CD8-positive, alpha-beta memory T cell (primary cell): ENCODE measurements at regions not wholly inside any gene's neighbourhood (a gene's known extent, or its start where the extent isn't known, plus 50 kb on each side); places are given as distances from the start of the nearest gene placed in this dataset.
"Not testable (repeated sequence)": the region's sequence is repeated elsewhere in the genome, so short reads cannot be mapped to it uniquely, and the experiment has no call there.

Experiments
- CTCF ChIA-PET: fragments of 350-600 bp; sonication (Branson Sonifier 250); formaldehyde crosslinking; loops from one replicate; lab custom pipeline; 2021; ENCODE audit warnings: antibody characterized with exemption; lab: Charles Lee
- POLR2A ChIA-PET: fragments of 350-600 bp; sonication (Branson Sonifier 250); formaldehyde crosslinking; loops from one replicate; lab custom pipeline; 2021; ENCODE audit warnings: antibody characterized with exemption; lab: Charles Lee
- DNase-seq, 5 donors: peaks; one replicate each; pipeline versions ENCODE4 v3.0.0 to v3.0.0-alpha.2; 2020 to 2022; ENCODE audit warnings: mixed read lengths in 1 of 5
- H3K27ac ChIP-seq: one replicate; pipeline ENCODE4 v1.7.0; 2013; ENCODE audit warnings: low read depth, mild to moderate bottlenecking, low read length, moderate library complexity
- H3K27me3 ChIP-seq: 2 replicates; pipeline ENCODE4 v1.7.0; 2013; ENCODE audit warnings: low read length, mild to moderate bottlenecking; ENCODE audit not compliant: insufficient read depth, poor library complexity, severe bottlenecking
- H3K36me3 ChIP-seq: 2 replicates; pipeline ENCODE4 v1.7.0; 2013; ENCODE audit warnings: mild to moderate bottlenecking, low read length, moderate library complexity; ENCODE audit not compliant: insufficient read depth
- H3K4me1 ChIP-seq: 2 replicates; pipeline ENCODE4 v1.7.0; 2013; ENCODE audit warnings: mild to moderate bottlenecking, low read length, moderate library complexity; ENCODE audit not compliant: insufficient read depth
- H3K4me3 ChIP-seq: 2 replicates; pipeline ENCODE4 v1.7.0; 2013; ENCODE audit warnings: mild to moderate bottlenecking, low read length
- H3K9me3 ChIP-seq: 2 replicates; pipeline ENCODE4 v1.7.0; 2013; ENCODE audit warnings: mild to moderate bottlenecking, low read length
- H3K27ac Mint-ChIP-seq, 8 donors: one replicate each; pipeline ENCODE4 v1.8.0; 2020 to 2021; ENCODE audit warnings: mixed read lengths in 8 of 8, mild to moderate bottlenecking in 6 of 8, inconsistent platforms in 3 of 8, moderate library complexity in 3 of 8
- H3K27me3 Mint-ChIP-seq, 2 donors: one replicate each; pipeline ENCODE4 v1.8.0; 2020 to 2021; ENCODE audit warnings: mixed read lengths in 2 of 2, mild to moderate bottlenecking in 1 of 2, moderate library complexity in 1 of 2
- H3K36me3 Mint-ChIP-seq, 3 donors: one replicate each; pipeline ENCODE4 v1.8.0; 2020 to 2021; ENCODE audit warnings: mixed read lengths in 3 of 3, inconsistent platforms in 1 of 3, mild to moderate bottlenecking in 1 of 3
- H3K4me1 Mint-ChIP-seq, 3 donors: one replicate each; pipeline ENCODE4 v1.8.0; 2020 to 2021; ENCODE audit warnings: mixed read lengths in 3 of 3, inconsistent platforms in 1 of 3, mild to moderate bottlenecking in 1 of 3
- H3K4me3 Mint-ChIP-seq, 7 donors: one replicate each; pipeline ENCODE4 v1.8.0; 2020 to 2021; ENCODE audit warnings: mixed read lengths in 7 of 7, mild to moderate bottlenecking in 6 of 7, moderate library complexity in 4 of 7, inconsistent platforms in 2 of 7
- H3K9me3 Mint-ChIP-seq, 5 donors: one replicate each; pipeline ENCODE4 v1.8.0; 2020 to 2022; ENCODE audit warnings: mixed read lengths in 5 of 5, mild to moderate bottlenecking in 3 of 5, moderate library complexity in 2 of 5, inconsistent platforms in 1 of 5

GRCh38 chr10:130354573-130354954, 218.4 kb downstream of the GLRX3 start:
- H3K27ac ChIP-seq = no peak overlapping the region
- ChIA-PET CTCF (no interaction called here), POLR2A (no interaction called here)
- H3K9me3 Mint-ChIP-seq = peaks cover 0 to 8% (median 6%) of the 10 kb centered on the region in 5 donors
- H3K27ac Mint-ChIP-seq = no peak overlapping the region
- H3K36me3 Mint-ChIP-seq = no peaks in the 10 kb centered on the region
- H3K9me3 ChIP-seq = no peaks in the 10 kb centered on the region
- no peaks in the 10 kb centered on the region for H3K36me3 ChIP-seq
- no peak for DNase-seq
- H3K4me1 Mint-ChIP-seq = no peaks in the 10 kb centered on the region
- H3K4me3 Mint-ChIP-seq = no peak overlapping the region
- H3K4me3 ChIP-seq = no peak overlapping the region
- no peaks in the 10 kb centered on the region for H3K27me3 ChIP-seq
- no peaks in the 10 kb centered on the region for H3K4me1 ChIP-seq
- no peaks in the 10 kb centered on the region for H3K27me3 Mint-ChIP-seq

- no peak overlapping the region for H3K4me3 ChIP-seq
- no peaks in the 10 kb centered on the region for H3K36me3 ChIP-seq
- Mint-ChIP-seq H3K27me3 (no peaks in the 10 kb centered on the region), H3K4me3 (no peak overlapping the region), H3K9me3 (peaks cover 0 to 7% (median 3%) of the 10 kb centered on the region in 5 donors), H3K27ac (no peak overlapping the region), H3K4me1 (no peaks in the 10 kb centered on the region), H3K36me3 (no peaks in the 10 kb centered on the region)
- H3K4me1 ChIP-seq = no peaks in the 10 kb centered on the region
- H3K27ac ChIP-seq = no peak overlapping the region
- ChIA-PET CTCF (no interaction called here), POLR2A (no interaction called here)
- no peaks in the 10 kb centered on the region for H3K9me3 ChIP-seq
- DNase-seq = no peak
- no peaks in the 10 kb centered on the region for H3K27me3 ChIP-seq
These were observed 219.0 kb downstream of the GLRX3 start for GRCh38 chr10:130354976-130355795.

- H3K27me3 ChIP-seq, H3K27me3 Mint-ChIP-seq, H3K4me3 ChIP-seq, H3K36me3 ChIP-seq, H3K9me3 ChIP-seq, POLR2A ChIA-PET, H3K4me1 Mint-ChIP-seq, DNase-seq, H3K36me3 Mint-ChIP-seq, H3K27ac Mint-ChIP-seq, H3K4me3 Mint-ChIP-seq, CTCF ChIA-PET, H3K4me1 ChIP-seq, H3K27ac ChIP-seq, H3K9me3 Mint-ChIP-seq: not testable (repeated sequence)
These were observed 220.2 kb downstream of the GLRX3 start for GRCh38 chr10:130356429-130356828.

- H3K36me3 ChIP-seq = no peaks in the 10 kb centered on the region
- Mint-ChIP-seq H3K27ac (no peak overlapping the region), H3K36me3 (peaks cover 0 to 1% (median 0%) of the 10 kb centered on the region in 3 donors), H3K27me3 (peaks cover 0 to 2% of the 10 kb centered on the region in 2 donors), H3K9me3 (peaks cover 0 to 8% (median 3%) of the 10 kb centered on the region in 5 donors), H3K4me3 (no peak overlapping the region), H3K4me1 (no peaks in the 10 kb centered on the region)
- H3K27me3 ChIP-seq = no peaks in the 10 kb centered on the region
- ChIA-PET CTCF (no interaction called here), POLR2A (no interaction called here)
- no peaks in the 10 kb centered on the region for H3K9me3 ChIP-seq
- no peaks in the 10 kb centered on the region for H3K4me1 ChIP-seq
- DNase-seq = no peak
- no peak overlapping the region for H3K4me3 ChIP-seq
- no peak overlapping the region for H3K27ac ChIP-seq
These were observed 221.0 kb downstream of the GLRX3 start for GRCh38 chr10:130357226-130357625.

- no peaks in the 10 kb centered on the region for H3K4me1 Mint-ChIP-seq
- Histone ChIP-seq H3K27ac (no peak overlapping the region), H3K4me3 (no peak overlapping the region), H3K9me3 (no peaks in the 10 kb centered on the region), H3K4me1 (no peaks in the 10 kb centered on the region), H3K36me3 (no peaks in the 10 kb centered on the region), H3K27me3 (no peaks in the 10 kb centered on the region)
- peaks cover 0 to 7% (median 3%) of the 10 kb centered on the region in 5 donors for H3K9me3 Mint-ChIP-seq
- ChIA-PET CTCF (no interaction called here), POLR2A (no interaction called here)
- no peak overlapping the region for H3K4me3 Mint-ChIP-seq
- DNase-seq = no peak
- no peak overlapping the region for H3K27ac Mint-ChIP-seq
- H3K27me3 Mint-ChIP-seq = peaks cover 0 to 3% of the 10 kb centered on the region in 2 donors
- peaks cover 0 to 1% (median 0%) of the 10 kb centered on the region in 3 donors for H3K36me3 Mint-ChIP-seq
These were observed 221.8 kb downstream of the GLRX3 start for GRCh38 chr10:130357951-130358350.

- peaks cover 0 to 3% of the 10 kb centered on the region in 2 donors for H3K27me3 Mint-ChIP-seq
- Histone ChIP-seq H3K27me3 (no peaks in the 10 kb centered on the region), H3K4me3 (no peak overlapping the region), H3K27ac (no peak overlapping the region), H3K9me3 (no peaks in the 10 kb centered on the region), H3K4me1 (no peaks in the 10 kb centered on the region), H3K36me3 (no peaks in the 10 kb centered on the region)
- H3K27ac Mint-ChIP-seq = peak overlapping the region in 1 of 8 donors; percentile 38
- peaks cover 0 to 1% (median 0%) of the 10 kb centered on the region in 3 donors for H3K36me3 Mint-ChIP-seq
- peaks cover 0 to 9% (median 3%) of the 10 kb centered on the region in 5 donors for H3K9me3 Mint-ChIP-seq
- POLR2A ChIA-PET = no interaction called here
- CTCF ChIA-PET = no interaction called here
- H3K4me3 Mint-ChIP-seq = no peak overlapping the region
- H3K4me1 Mint-ChIP-seq = no peaks in the 10 kb centered on the region
- DNase-seq = no peak
These were observed 222.9 kb downstream of the GLRX3 start for GRCh38 chr10:130358981-130359650.

GRCh38 chr10:130359711-130360110, 223.5 kb downstream of the GLRX3 start:
- Histone ChIP-seq H3K9me3 (no peaks in the 10 kb centered on the region), H3K27me3 (no peaks in the 10 kb centered on the region), H3K4me1 (no peaks in the 10 kb centered on the region), H3K36me3 (no peaks in the 10 kb centered on the region), H3K27ac (no peak overlapping the region), H3K4me3 (no peak overlapping the region)
- ChIA-PET CTCF (no interaction called here), POLR2A (no interaction called here)
- H3K36me3 Mint-ChIP-seq = peaks cover 0 to 1% (median 0%) of the 10 kb centered on the region in 3 donors
- peaks cover 0 to 3% of the 10 kb centered on the region in 2 donors for H3K27me3 Mint-ChIP-seq
- no peak overlapping the region for H3K4me3 Mint-ChIP-seq
- no peaks in the 10 kb centered on the region for H3K4me1 Mint-ChIP-seq
- no peak for DNase-seq
- H3K9me3 Mint-ChIP-seq = peaks cover 0 to 11% (median 3%) of the 10 kb centered on the region in 5 donors
- peak overlapping the region in 1 of 8 donors; percentile 24 for H3K27ac Mint-ChIP-seq

- H3K27ac Mint-ChIP-seq = peak overlapping the region in 1 of 8 donors; percentile 84
- Histone ChIP-seq H3K36me3 (no peaks in the 10 kb centered on the region), H3K9me3 (no peaks in the 10 kb centered on the region), H3K27ac (no peak overlapping the region), H3K27me3 (no peaks in the 10 kb centered on the region), H3K4me3 (no peak overlapping the region), H3K4me1 (no peaks in the 10 kb centered on the region)
- ChIA-PET POLR2A (no interaction called here), CTCF (no interaction called here)
- no peak overlapping the region for H3K4me3 Mint-ChIP-seq
- peaks cover 3 to 14% (median 9%) of the 10 kb centered on the region in 5 donors for H3K9me3 Mint-ChIP-seq
- peaks cover 0 to 4% of the 10 kb centered on the region in 2 donors for H3K27me3 Mint-ChIP-seq
- DNase-seq = no peak
- peaks cover 0 to 1% (median 0%) of the 10 kb centered on the region in 3 donors for H3K36me3 Mint-ChIP-seq
- H3K4me1 Mint-ChIP-seq = no peaks in the 10 kb centered on the region
These were observed 224.7 kb downstream of the GLRX3 start for GRCh38 chr10:130360826-130361311.
